ENCODE measurements at regions not wholly inside any gene's neighbourhood (a gene's known extent, or its start where the extent isn't known, plus 50 kb on each side); places are given as distances from the start of the nearest gene placed in this dataset.

DNA sequence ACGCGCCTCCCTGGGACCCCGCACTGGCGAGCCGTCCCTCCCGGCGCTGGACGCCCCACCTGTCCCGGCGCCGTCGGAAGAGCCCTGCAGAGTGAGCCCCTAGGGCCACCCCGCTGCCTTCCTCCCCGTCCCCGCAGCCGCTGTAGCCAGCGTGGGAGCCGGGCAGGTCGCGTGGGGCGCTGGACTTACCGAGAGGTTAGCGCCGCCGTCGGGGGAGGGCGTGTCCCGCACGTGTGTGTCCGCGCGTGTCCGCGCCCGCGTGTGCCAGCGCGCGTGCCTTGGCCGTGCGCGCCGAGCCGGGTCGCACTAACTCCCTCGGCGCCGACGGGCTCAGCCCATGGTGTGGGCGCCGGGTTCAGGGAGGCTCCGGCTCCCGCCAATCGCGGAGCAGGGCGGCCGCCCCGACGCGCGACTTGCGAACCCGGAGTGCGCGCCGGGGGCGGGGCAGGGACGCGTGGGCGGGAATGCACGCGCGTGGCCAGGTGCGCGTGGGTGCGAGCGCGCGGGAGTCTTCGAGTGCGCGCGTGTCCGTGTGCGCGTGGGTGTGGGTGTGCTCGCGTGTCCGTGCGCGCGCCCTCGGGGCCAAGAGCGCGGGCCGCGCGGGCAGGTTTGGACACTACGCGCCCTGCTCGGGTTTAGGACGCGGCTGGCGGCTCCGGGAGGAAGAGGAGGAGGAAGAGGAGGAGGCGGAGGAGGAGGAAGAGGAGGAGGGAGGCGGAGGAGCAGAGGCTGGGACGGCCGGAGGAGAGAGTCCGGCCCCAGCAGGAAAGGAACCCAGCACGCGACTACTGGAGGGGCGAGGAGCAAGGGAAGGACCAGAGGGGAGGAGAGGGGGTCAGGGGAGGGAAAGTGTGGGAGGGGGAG, 145.2 kb upstream of the ETS2 start:
- no peaks in the 10 kb centered on the region for H3K4me1 ChIP-seq (ENCODE audit: insufficient read depth, low read length)
- intact Hi-C loops (cut with micrococcal nuclease; ENCODE audit: unreplicated experiment), result no loop called here
- BruUV-seq (replicated peaks), result no TSS peak
- TF ChIP-seq TBX3 (IDR thresholded peaks at IDR 0.05; ENCODE audit: borderline replicate concordance) (no peak), ZFP1 (CRISPR knock-in tag; IDR thresholded peaks at IDR 0.05) (no peak), ZNF672 (CRISPR knock-in tag; IDR thresholded peaks at IDR 0.05) (no peak), ZNF652 (CRISPR knock-in tag; IDR thresholded peaks at IDR 0.05; ENCODE audit: borderline replicate concordance, low read depth) (no peak), ZNF124 (CRISPR knock-in tag; IDR thresholded peaks at IDR 0.05) (no peak), AGO2 (optimal IDR thresholded peaks at IDR 0.05; ENCODE audit: low read depth, low read length) (no peak)
- TF ChIP-seq, protein P1, sequence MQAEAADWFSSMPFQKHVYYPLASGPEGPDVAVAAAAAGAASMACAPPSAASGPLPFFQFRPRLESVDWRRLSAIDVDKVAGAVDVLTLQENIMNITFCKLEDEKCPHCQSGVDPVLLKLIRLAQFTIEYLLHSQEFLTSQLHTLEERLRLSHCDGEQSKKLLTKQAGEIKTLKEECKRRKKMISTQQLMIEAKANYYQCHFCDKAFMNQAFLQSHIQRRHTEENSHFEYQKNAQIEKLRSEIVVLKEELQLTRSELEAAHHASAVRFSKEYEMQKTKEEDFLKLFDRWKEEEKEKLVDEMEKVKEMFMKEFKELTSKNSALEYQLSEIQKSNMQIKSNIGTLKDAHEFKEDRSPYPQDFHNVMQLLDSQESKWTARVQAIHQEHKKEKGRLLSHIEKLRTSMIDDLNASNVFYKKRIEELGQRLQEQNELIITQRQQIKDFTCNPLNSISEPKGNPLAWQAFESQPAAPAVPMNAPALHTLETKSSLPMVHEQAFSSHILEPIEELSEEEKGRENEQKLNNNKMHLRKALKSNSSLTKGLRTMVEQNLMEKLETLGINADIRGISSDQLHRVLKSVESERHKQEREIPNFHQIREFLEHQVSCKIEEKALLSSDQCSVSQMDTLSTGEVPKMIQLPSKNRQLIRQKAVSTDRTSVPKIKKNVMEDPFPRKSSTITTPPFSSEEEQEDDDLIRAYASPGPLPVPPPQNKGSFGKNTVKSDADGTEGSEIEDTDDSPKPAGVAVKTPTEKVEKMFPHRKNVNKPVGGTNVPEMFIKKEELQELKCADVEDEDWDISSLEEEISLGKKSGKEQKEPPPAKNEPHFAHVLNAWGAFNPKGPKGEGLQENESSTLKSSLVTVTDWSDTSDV (CRISPR knock-in tag; IDR thresholded peaks at IDR 0.05), result no peak
- TF ChIP-seq, protein P2, sequence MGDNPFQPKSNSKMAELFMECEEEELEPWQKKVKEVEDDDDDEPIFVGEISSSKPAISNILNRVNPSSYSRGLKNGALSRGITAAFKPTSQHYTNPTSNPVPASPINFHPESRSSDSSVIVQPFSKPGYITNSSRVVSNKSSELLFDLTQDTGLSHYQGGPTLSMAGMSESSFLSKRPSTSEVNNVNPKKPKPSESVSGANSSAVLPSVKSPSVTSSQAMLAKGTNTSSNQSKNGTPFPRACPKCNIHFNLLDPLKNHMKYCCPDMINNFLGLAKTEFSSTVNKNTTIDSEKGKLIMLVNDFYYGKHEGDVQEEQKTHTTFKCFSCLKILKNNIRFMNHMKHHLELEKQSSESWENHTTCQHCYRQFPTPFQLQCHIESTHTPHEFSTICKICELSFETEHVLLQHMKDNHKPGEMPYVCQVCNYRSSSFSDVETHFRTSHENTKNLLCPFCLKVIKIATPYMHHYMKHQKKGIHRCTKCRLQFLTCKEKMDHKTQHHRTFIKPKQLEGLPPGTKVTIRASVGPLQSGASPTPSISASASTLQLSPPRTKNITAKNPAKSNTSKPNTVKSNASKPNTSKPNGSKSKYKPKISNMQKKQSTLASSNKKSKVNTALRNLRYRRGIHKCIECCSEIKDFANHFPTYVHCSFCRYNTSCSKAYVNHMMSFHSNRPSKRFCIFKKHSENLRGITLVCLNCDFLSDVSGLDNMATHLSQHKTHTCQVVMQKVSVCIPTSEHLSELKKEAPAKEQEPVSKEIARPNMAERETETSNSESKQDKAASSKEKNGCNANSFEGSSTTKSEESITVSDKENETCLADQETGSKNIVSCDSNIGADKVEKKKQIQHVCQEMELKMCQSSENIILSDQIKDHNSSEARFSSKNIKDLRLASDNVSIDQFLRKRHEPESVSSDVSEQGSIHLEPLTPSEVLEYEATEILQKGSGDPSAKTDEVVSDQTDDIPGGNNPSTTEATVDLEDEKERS (CRISPR knock-in tag; IDR thresholded peaks at IDR 0.05), result no peak
- no peak for ATAC-seq
- H3K36me3 ChIP-seq (replicated peaks in 1 of 2; ENCODE audit: control insufficient read depth in 1 of 2, insufficient read depth in 2 of 2, low read length in 2 of 2), result no peaks in the 10 kb centered on the region
- ChIA-PET POLR2A (no interaction called here), CTCF (ENCODE audit: low intra/inter-chr PET ratio, low total read pairs) (no interaction called here)
- H3K27me3 ChIP-seq (ENCODE audit: control insufficient read depth in 1 of 2, insufficient read depth in 2 of 2, low read length in 2 of 2), result peaks cover 4 to 56% of the 10 kb centered on the region in 2 experiments; a peak in 3 of 5 replicates
- H3K27ac ChIP-seq (ENCODE audit: extremely low read length, insufficient read depth, low read length), result no peak overlapping the region
- no peak overlapping the region for H3K4me2 ChIP-seq (ENCODE audit: low read depth, low read length)
- in situ Hi-C loops (cut with HindIII; ENCODE audit: extremely low pct_ligation_motif_present, low pct_unique_long_range_greater_than_20kb), result no loop called here
- no peaks in the 10 kb centered on the region for H4K20me1 ChIP-seq (ENCODE audit: insufficient read depth, low read length)
- H3K9me3 ChIP-seq (ENCODE audit: low read length), result no peaks in the 10 kb centered on the region
- no peaks in the 10 kb centered on the region for H3K79me2 ChIP-seq (ENCODE audit: insufficient read depth, low read length)
- H3K4me3 ChIP-seq (replicated peaks in 1 of 3; ENCODE audit: insufficient read depth in 1 of 3, low read depth in 2 of 3, low read length in 3 of 3), result no peak overlapping the region
- H3K9ac ChIP-seq (ENCODE audit: insufficient read depth, low read depth, low read length), result no peak overlapping the region
- H2AFZ ChIP-seq (ENCODE audit: low read length), result no peak overlapping the region
- FAIRE-seq, result no peak
- 85% methylated on average over 85 of the region's 113 CpGs for WGBS (ENCODE audit: low lambda C conversion rate)
- no peak for DNase-seq (ENCODE audit: low spot score)
